H9 (cell line): ENCODE measurements at regions not wholly inside any gene's neighbourhood (a gene's known extent, or its start where the extent isn't known, plus 50 kb on each side); places are given as distances from the start of the nearest gene placed in this dataset.

ENCODE experiments used
- DNase-seq: peaks from one replicate; pipeline ENCODE4 v3.0.0-alpha.2; 2017
- H2AFZ ChIP-seq: one replicate; pipeline ENCODE4 v1.6.1; 2013; ENCODE audit warnings: mild to moderate bottlenecking, low read length, control low read depth, moderate library complexity
- H2AK5ac ChIP-seq: 2 replicates; pipeline ENCODE4 v1.6.1; 2013; ENCODE audit warnings: low read length, control low read depth, mixed read lengths; ENCODE audit not compliant: insufficient read length
- H2BK120ac ChIP-seq: one replicate; pipeline ENCODE4 v1.6.1; 2013; ENCODE audit warnings: low read depth, mild to moderate bottlenecking, low read length, control low read depth, inconsistent platforms; ENCODE audit not compliant: poor library complexity, severe bottlenecking
- H2BK12ac ChIP-seq: 2 replicates; pipeline ENCODE4 v1.6.1; 2013; ENCODE audit warnings: low read length, control low read depth, mixed read lengths, low read depth; ENCODE audit not compliant: insufficient read length
- H2BK15ac ChIP-seq: 2 replicates; pipeline ENCODE4 v1.6.1; 2013; ENCODE audit warnings: low read depth, low read length, control low read depth
- H2BK20ac ChIP-seq: one replicate; pipeline ENCODE4 v1.6.1; 2013; ENCODE audit warnings: low read depth, mild to moderate bottlenecking, low read length, control low read depth, inconsistent platforms; ENCODE audit not compliant: poor library complexity, severe bottlenecking
- H2BK5ac ChIP-seq: 2 replicates; pipeline ENCODE4 v1.6.1; 2013; ENCODE audit warnings: low read length, control low read depth, mixed read lengths; ENCODE audit not compliant: insufficient read length
- H3K14ac ChIP-seq: 2 replicates; pipeline ENCODE4 v1.6.1; 2013; ENCODE audit warnings: low read length, control low read depth; ENCODE audit not compliant: insufficient read depth
- H3K18ac ChIP-seq: 2 replicates; pipeline ENCODE4 v1.6.1; 2013; ENCODE audit warnings: low read depth, mild to moderate bottlenecking, mixed read lengths, low read length, control low read depth; ENCODE audit not compliant: insufficient read length
- H3K23ac ChIP-seq: 2 replicates; pipeline ENCODE4 v1.6.1; 2013; ENCODE audit warnings: low read length, control low read depth, mixed read lengths, low read depth; ENCODE audit not compliant: insufficient read length
- H3K23me2 ChIP-seq: 2 replicates; pipeline ENCODE4 v1.6.1; 2013; ENCODE audit warnings: low read depth, mild to moderate bottlenecking, mixed read lengths, low read length, control low read depth; ENCODE audit not compliant: insufficient read length, poor library complexity, severe bottlenecking
- H3K27ac ChIP-seq: 2 replicates; pipeline ENCODE4 v1.5.1; 2013; ENCODE audit warnings: low read length, control low read depth, mixed read lengths, low read depth; ENCODE audit not compliant: insufficient read length
- H3K27me3 ChIP-seq: 2 replicates; pipeline ENCODE4 v1.6.1; 2013; ENCODE audit warnings: low read length, control low read depth, inconsistent platforms; ENCODE audit not compliant: insufficient read depth
- H3K4ac ChIP-seq: 2 replicates; pipeline ENCODE4 v1.6.1; 2013; ENCODE audit warnings: low read depth, mild to moderate bottlenecking, control low read depth, inconsistent platforms, low read length, moderate library complexity
- H3K4me1 ChIP-seq: 2 replicates; pipeline ENCODE4 v1.6.1; 2013; ENCODE audit warnings: low read length, control low read depth, inconsistent platforms; ENCODE audit not compliant: insufficient read depth
- H3K4me2 ChIP-seq: 2 replicates; pipeline ENCODE4 v1.6.1; 2013; ENCODE audit warnings: low read length, control low read depth, mixed read lengths; ENCODE audit not compliant: insufficient read length, insufficient read depth
- H3K56ac ChIP-seq: 2 replicates; pipeline ENCODE4 v1.6.1; 2013; ENCODE audit warnings: low read depth, mild to moderate bottlenecking, mixed read lengths, low read length, control low read depth; ENCODE audit not compliant: insufficient read length
- H3K79me1 ChIP-seq: 2 replicates; pipeline ENCODE4 v1.6.1; 2013; ENCODE audit warnings: low read depth, mild to moderate bottlenecking, moderate library complexity, low read length, control low read depth, inconsistent platforms; ENCODE audit not compliant: insufficient read depth, poor library complexity, severe bottlenecking
- H3K79me2 ChIP-seq: 2 replicates; pipeline ENCODE4 v1.6.1; 2013; ENCODE audit warnings: low read length, control low read depth, inconsistent platforms; ENCODE audit not compliant: insufficient read depth
- H3K9ac ChIP-seq: 2 replicates; pipeline ENCODE4 v1.6.1; 2013; ENCODE audit warnings: low read length, control low read depth, mixed read lengths; ENCODE audit not compliant: insufficient read length; ENCODE audit errors: extremely low read depth
- H3K9me3 ChIP-seq: one replicate; pipeline ENCODE4 v1.6.1; 2013; ENCODE audit warnings: low read depth, low read length, inconsistent platforms; ENCODE audit not compliant: control insufficient read depth
- H3T11ph ChIP-seq: one replicate; pipeline ENCODE4 v1.6.1; 2013; ENCODE audit warnings: mild to moderate bottlenecking, low read length, control low read depth, inconsistent platforms
- H4K20me1 ChIP-seq: one replicate; pipeline ENCODE4 v1.6.1; 2013; ENCODE audit not compliant: control insufficient read depth, insufficient read length, insufficient read depth
- H4K5ac ChIP-seq: 2 replicates; pipeline ENCODE4 v1.6.1; 2013; ENCODE audit warnings: low read depth, mild to moderate bottlenecking, mixed read lengths, low read length, control low read depth; ENCODE audit not compliant: insufficient read length
- H4K8ac ChIP-seq: replicated peaks from 2 replicates; pipeline ENCODE4 v1.6.1; 2013; ENCODE audit warnings: low read length, control low read depth, mixed read lengths, low read depth; ENCODE audit not compliant: insufficient read length
- H4K91ac ChIP-seq: 2 replicates; pipeline ENCODE4 v1.6.1; 2013; ENCODE audit warnings: low read depth, mild to moderate bottlenecking, moderate library complexity, mixed read lengths, low read length, control low read depth; ENCODE audit not compliant: insufficient read length
- H3K27ac Mint-ChIP-seq, 3 experiments: 2 replicates in 2 of 3; 3 replicates in 1 of 3; pipeline ENCODE4 v1.8.0; 2020 to 2021; ENCODE audit warnings: mixed read lengths in 3 of 3, mild to moderate bottlenecking in 1 of 3, moderate library complexity in 1 of 3
- H3K27me3 Mint-ChIP-seq: 2 replicates; pipeline ENCODE4 v1.8.0; 2021; ENCODE audit warnings: low read depth, mild to moderate bottlenecking, moderate library complexity, mixed read lengths
- H3K36me3 Mint-ChIP-seq, 3 experiments: 2 replicates in 2 of 3; 3 replicates in 1 of 3; pipeline ENCODE4 v1.8.0; 2020 to 2021; ENCODE audit warnings: low read depth in 3 of 3, mixed read lengths in 3 of 3; ENCODE audit not compliant: insufficient read depth in 1 of 3
- H3K4me1 Mint-ChIP-seq, 2 experiments: 2 replicates each; pipeline ENCODE4 v1.8.0; 2020; ENCODE audit warnings: mixed read lengths in 2 of 2
- H3K4me3 Mint-ChIP-seq, 2 experiments: 2 replicates in 1 of 2; 3 replicates in 1 of 2; pipeline ENCODE4 v1.8.0; 2020 to 2021; ENCODE audit warnings: mild to moderate bottlenecking in 2 of 2, mixed read lengths in 2 of 2, moderate library complexity in 1 of 2
- H3K9me3 Mint-ChIP-seq, 2 experiments: 2 replicates in 1 of 2; 3 replicates in 1 of 2; pipeline ENCODE4 v1.8.0; 2020; ENCODE audit warnings: mild to moderate bottlenecking in 2 of 2, mixed read lengths in 2 of 2, moderate library complexity in 1 of 2
- WGBS: extraction: QIAGEN DNeasy Blood & Tissue Kit; methylation state at CpG from one replicate; pipeline ENCODE4 v1.1.7; 2013; ENCODE audit warnings: missing lambda C conversion rate, low lambda C conversion rate, mixed read lengths; ENCODE audit not compliant: insufficient read length; ENCODE audit errors: extremely low coverage; 5-methylcytosine and 5-hydroxymethylcytosine counted together
- TF ChIP-seq, protein P1 (sequence below): fragments of 200-600 bp; sonication (generic); conservative IDR thresholded peaks from 3 replicates; pipeline ENCODE4 v1.8.0; 2021; ENCODE audit warnings: antibody characterized with exemption, mild to moderate bottlenecking

DNA sequence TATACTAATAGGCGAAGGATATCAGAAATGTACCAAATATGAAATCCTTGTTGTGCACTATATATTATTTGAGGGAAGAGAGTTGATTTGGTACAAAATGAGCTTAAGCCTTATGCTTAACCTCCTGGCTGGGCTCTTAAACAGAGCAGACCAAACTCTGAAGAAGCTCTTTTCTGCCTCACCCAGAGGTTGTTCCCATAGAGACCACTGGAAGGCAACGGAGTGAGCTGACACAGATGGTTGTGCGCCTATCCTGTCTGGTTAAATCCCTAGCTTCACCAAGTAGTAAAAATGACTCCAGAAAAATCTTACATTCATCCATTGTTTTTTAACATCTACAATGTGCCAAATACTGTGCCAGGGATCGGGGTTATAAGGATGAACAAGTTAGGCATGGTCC, 55.9 kb upstream of the NOL4 start:
- no peak overlapping the region for H2AFZ ChIP-seq
- H3K14ac ChIP-seq: no peak overlapping the region
- H3K23me2 ChIP-seq: no peaks in the 10 kb centered on the region
- H2BK20ac ChIP-seq: no peak overlapping the region
- H3K9me3 Mint-ChIP-seq: no peaks in the 10 kb centered on the region
- H3K4me1 ChIP-seq: 0 out of 2 replicates have a peak, but pooled peaks cover 1% of the 10 kb centered on the region
- no peak overlapping the region for H2BK12ac ChIP-seq
- H3K4me3 Mint-ChIP-seq: no peak overlapping the region
- no peak overlapping the region for H3K27ac Mint-ChIP-seq
- no peak overlapping the region for H2BK120ac ChIP-seq
- H3K36me3 Mint-ChIP-seq: no peaks in the 10 kb centered on the region
- no peak overlapping the region for H3K18ac ChIP-seq
- no peak overlapping the region for H2AK5ac ChIP-seq
- no peak overlapping the region for H2BK15ac ChIP-seq
- no peak overlapping the region for H4K5ac ChIP-seq
- H3K27me3 ChIP-seq: no peaks in the 10 kb centered on the region
- H3K4ac ChIP-seq: no peak overlapping the region
- H3K79me1 ChIP-seq: no peaks in the 10 kb centered on the region
- WGBS: no CpG with 5 or more reads among the region's 4 CpGs
- H4K91ac ChIP-seq: no peak overlapping the region
- TF ChIP-seq, protein P1, sequence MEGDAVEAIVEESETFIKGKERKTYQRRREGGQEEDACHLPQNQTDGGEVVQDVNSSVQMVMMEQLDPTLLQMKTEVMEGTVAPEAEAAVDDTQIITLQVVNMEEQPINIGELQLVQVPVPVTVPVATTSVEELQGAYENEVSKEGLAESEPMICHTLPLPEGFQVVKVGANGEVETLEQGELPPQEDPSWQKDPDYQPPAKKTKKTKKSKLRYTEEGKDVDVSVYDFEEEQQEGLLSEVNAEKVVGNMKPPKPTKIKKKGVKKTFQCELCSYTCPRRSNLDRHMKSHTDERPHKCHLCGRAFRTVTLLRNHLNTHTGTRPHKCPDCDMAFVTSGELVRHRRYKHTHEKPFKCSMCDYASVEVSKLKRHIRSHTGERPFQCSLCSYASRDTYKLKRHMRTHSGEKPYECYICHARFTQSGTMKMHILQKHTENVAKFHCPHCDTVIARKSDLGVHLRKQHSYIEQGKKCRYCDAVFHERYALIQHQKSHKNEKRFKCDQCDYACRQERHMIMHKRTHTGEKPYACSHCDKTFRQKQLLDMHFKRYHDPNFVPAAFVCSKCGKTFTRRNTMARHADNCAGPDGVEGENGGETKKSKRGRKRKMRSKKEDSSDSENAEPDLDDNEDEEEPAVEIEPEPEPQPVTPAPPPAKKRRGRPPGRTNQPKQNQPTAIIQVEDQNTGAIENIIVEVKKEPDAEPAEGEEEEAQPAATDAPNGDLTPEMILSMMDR: no peak
- H3K9me3 ChIP-seq: no peaks in the 10 kb centered on the region
- H3K56ac ChIP-seq: no peak overlapping the region
- H3K27ac ChIP-seq: no peak overlapping the region
- H4K8ac ChIP-seq: no peak overlapping the region
- H3K79me2 ChIP-seq: no peaks in the 10 kb centered on the region
- H4K20me1 ChIP-seq: no peaks in the 10 kb centered on the region
- no peak overlapping the region for H2BK5ac ChIP-seq
- no peak for DNase-seq
- H3K27me3 Mint-ChIP-seq: no peaks in the 10 kb centered on the region
- H3K4me1 Mint-ChIP-seq: peaks cover 2 to 3% of the 10 kb centered on the region in 2 experiments; a peak in 2 of 4 replicates
- H3K9ac ChIP-seq: no peak overlapping the region
- H3K23ac ChIP-seq: no peak overlapping the region
- no peak overlapping the region for H3T11ph ChIP-seq
- H3K4me2 ChIP-seq: no peak overlapping the region
